OCI-LY1 (cell line): ENCODE measurements at regions not wholly inside any gene's neighbourhood (a gene's known extent, or its start where the extent isn't known, plus 50 kb on each side); places are given as distances from the start of the nearest gene placed in this dataset.

Experiments
- EZH2 ChIP-seq: fragments of 200-600 bp; sonication (generic), shearing (Covaris generic); IDR thresholded peaks from 2 replicates; pipeline ENCODE4 v1.8.0; 2017; ENCODE audit warnings: borderline replicate concordance, mixed run types, mild to moderate bottlenecking, antibody characterized with exemption, low read length, moderate library complexity, mixed read lengths
- TF ChIP-seq, protein P1 (sequence below): fragments of 200-600 bp; sonication (generic), shearing (Covaris generic); IDR thresholded peaks from 2 replicates; pipeline ENCODE4 v1.5.1; 2017; ENCODE audit warnings: mild to moderate bottlenecking, antibody characterized with exemption, low read length, moderate library complexity, mixed read lengths

DNA sequence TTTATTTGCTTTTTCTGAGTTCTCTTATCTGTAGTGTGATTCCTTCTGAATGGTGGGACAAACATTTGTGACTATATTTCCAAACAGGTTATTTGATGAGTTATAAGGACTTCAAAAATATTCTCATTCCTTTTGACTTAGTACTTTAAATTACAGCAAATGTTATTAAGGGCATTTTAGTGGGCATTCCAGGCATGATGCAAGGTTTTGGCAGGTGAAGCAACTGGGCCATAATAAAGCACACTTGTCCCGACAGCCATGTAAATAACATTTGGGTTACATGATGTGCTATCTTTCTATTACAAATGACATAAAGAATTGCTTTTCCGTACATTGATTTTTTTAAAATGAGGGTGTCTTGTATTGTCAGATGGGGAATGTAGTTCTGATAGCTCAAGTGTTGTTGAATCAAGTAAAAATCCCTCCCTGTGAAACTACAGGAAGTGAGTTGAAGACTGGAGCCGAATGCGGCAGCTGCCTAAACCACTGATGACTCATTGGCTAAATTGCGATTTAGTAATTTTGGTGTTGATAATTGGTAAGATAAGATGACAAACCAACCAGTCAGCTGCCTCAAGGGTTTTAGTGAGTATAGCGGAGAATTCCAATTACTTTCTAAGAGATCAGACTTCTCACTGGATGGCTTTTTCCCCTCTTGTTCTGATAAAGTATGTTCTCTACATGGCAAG is 231.3 kb upstream of the NPY start:
- TF ChIP-seq, protein P1, sequence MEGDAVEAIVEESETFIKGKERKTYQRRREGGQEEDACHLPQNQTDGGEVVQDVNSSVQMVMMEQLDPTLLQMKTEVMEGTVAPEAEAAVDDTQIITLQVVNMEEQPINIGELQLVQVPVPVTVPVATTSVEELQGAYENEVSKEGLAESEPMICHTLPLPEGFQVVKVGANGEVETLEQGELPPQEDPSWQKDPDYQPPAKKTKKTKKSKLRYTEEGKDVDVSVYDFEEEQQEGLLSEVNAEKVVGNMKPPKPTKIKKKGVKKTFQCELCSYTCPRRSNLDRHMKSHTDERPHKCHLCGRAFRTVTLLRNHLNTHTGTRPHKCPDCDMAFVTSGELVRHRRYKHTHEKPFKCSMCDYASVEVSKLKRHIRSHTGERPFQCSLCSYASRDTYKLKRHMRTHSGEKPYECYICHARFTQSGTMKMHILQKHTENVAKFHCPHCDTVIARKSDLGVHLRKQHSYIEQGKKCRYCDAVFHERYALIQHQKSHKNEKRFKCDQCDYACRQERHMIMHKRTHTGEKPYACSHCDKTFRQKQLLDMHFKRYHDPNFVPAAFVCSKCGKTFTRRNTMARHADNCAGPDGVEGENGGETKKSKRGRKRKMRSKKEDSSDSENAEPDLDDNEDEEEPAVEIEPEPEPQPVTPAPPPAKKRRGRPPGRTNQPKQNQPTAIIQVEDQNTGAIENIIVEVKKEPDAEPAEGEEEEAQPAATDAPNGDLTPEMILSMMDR = no peak
- TF ChIP-seq EZH2 = no peak
